ENCODE measurements at regions not wholly inside any gene's neighbourhood (a gene's known extent, or its start where the extent isn't known, plus 50 kb on each side); places are given as distances from the start of the nearest gene placed in this dataset.

DNA sequence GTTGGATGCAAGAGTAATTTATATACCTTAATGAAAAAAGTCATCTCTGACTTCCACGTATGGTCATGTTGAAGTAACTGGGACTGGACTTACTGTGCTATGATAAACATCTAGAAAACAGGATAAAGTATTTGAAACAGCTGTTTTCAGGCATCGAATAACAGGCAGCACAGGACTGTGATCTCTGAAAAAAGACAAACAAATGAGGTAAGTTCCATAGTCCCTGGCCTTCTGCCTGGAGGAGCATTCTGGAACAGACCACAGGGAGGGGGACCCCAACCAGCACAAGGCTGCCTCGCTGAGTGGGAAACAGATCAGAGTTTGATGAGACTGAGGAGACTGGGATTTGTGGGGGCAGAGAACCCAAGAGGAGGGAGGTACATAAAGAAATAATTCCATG lies 89.1 kb upstream of the HABP2 start:
- no peak for TF ChIP-seq CTCF (conservative IDR thresholded peaks at IDR 0.05; ENCODE audit: low read depth, low read length)
- TF ChIP-seq EZH2 (IDR thresholded peaks at IDR 0.05; ENCODE audit: borderline replicate concordance, low read depth, low read length, poor library complexity, severe bottlenecking): no peak
